A549 (cell line): ENCODE measurements at regions not wholly inside any gene's neighbourhood (a gene's known extent, or its start where the extent isn't known, plus 50 kb on each side); places are given as distances from the start of the nearest gene placed in this dataset.

ENCODE experiments used
- CEBPB ChIP-seq, 2 experiments: fragments of >200 bp in 1 of 2; sonication (Bioruptor Twin) in 1 of 2; formaldehyde crosslinking in 1 of 2; IDR thresholded peaks; 2 replicates each; pipeline ENCODE4 v1.6.1; 2012 to 2016
- CTCF ChIP-seq: fragments of >200 bp; sonication (Bioruptor Twin); formaldehyde crosslinking; IDR thresholded peaks from 3 replicates; pipeline ENCODE4 v1.5.1; 2016
- ELK1 ChIP-seq: fragments of 150-350 bp; IDR thresholded peaks from 2 replicates; pipeline ENCODE4 v1.6.1; 2014; ENCODE audit warnings: low read depth, mild to moderate bottlenecking, low read length
- ESRRA ChIP-seq: fragments of 150-350 bp; IDR thresholded peaks from 2 replicates; pipeline ENCODE4 v1.6.1; 2014; ENCODE audit warnings: mild to moderate bottlenecking, low read length, borderline replicate concordance
- JUN ChIP-seq, 2 experiments: fragments of >200 bp; sonication (Bioruptor Twin); formaldehyde crosslinking; IDR thresholded peaks; 2 replicates in 1 of 2; 3 replicates in 1 of 2; pipeline ENCODE4 v1.6.1; 2016 to 2017
- MAFK ChIP-seq: fragments of 450-650 bp; IDR thresholded peaks from 2 replicates; pipeline ENCODE4 v1.6.1; 2014; ENCODE audit not compliant: partially characterized antibody
- NR3C1 ChIP-seq: fragments of >200 bp; sonication (Bioruptor Twin); formaldehyde crosslinking; IDR thresholded peaks from 3 replicates; pipeline ENCODE4 v1.6.1; 2017
- POLR2A ChIP-seq: IDR thresholded peaks from 2 replicates; pipeline ENCODE4 v1.6.1; 2012; ENCODE audit warnings: mild to moderate bottlenecking, low read length
- POLR2AphosphoS2 ChIP-seq: conservative IDR thresholded peaks from 2 replicates; pipeline ENCODE4 v1.6.1; 2012; ENCODE audit warnings: low read length, improper control_type of control experiment, inconsistent platforms
- RARB ChIP-seq: fragments of 250-450 bp; sonication (Bioruptor Pico); IDR thresholded peaks from 2 replicates; pipeline ENCODE4 v1.8.0; 2021; ENCODE audit warnings: mild to moderate bottlenecking, moderate library complexity
- RFX5 ChIP-seq: fragments of 450-650 bp; IDR thresholded peaks from 2 replicates; pipeline ENCODE4 v1.7.1; 2014; ENCODE audit warnings: antibody characterized with exemption, mild to moderate bottlenecking, moderate library complexity
- SMC3 ChIP-seq: fragments of >200 bp; sonication (Bioruptor Twin); formaldehyde crosslinking; IDR thresholded peaks from 3 replicates; pipeline ENCODE4 v1.6.1; 2018; ENCODE audit warnings: inconsistent platforms
- SREBF2 ChIP-seq: fragments of 450-650 bp; IDR thresholded peaks from 2 replicates; pipeline ENCODE4 v1.6.1; 2014; ENCODE audit warnings: mild to moderate bottlenecking, moderate library complexity
- TF ChIP-seq, protein P1 (sequence below): fragments of >200 bp; sonication (Bioruptor Twin); formaldehyde crosslinking; IDR thresholded peaks from 3 replicates; pipeline ENCODE4 v1.6.1; 2016

DNA sequence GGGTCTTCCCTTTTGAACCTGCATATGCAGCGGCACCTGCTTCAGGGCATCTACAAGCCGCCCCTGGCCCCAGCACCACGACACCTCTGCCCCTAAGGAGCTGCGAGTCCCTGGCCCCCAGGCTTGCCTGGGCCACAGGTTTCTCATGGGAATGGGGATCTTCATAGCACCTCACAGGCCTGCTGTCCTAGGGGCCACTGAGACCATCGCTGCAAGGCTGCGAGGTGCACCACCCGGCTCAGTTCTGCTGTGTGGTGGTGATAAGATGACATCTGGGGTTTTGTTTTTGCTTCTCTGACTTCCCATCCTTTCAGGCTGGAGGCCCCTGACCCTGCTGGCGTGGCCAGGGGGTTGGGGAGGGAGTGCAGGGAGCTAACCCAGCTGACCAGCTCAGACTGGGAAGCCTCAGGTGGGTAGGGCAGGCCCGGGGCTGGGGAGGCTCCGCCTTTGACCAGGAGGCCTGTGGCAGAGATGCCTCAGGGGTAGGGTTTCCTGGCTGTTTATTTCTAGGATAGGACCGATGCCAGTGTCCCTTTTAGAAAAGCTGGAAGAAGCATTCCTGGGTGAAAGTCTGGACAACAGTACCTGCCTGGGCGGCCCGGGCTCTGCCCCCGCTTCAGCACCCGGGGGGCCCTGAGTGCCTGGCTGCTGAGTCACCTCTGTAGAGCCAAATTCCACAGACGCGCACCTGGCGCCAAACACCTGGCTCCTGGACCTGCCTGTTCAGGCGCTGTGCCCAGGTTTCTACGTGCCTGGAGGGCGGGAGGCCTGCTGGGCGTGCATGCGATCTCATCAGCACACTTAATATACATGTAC lies 264.7 kb downstream of the DLL1 start:
- TF ChIP-seq SMC3: no peak
- no peak for TF ChIP-seq CTCF
- TF ChIP-seq POLR2A: no peak
- no peak for TF ChIP-seq POLR2AphosphoS2
- TF ChIP-seq, protein P1, sequence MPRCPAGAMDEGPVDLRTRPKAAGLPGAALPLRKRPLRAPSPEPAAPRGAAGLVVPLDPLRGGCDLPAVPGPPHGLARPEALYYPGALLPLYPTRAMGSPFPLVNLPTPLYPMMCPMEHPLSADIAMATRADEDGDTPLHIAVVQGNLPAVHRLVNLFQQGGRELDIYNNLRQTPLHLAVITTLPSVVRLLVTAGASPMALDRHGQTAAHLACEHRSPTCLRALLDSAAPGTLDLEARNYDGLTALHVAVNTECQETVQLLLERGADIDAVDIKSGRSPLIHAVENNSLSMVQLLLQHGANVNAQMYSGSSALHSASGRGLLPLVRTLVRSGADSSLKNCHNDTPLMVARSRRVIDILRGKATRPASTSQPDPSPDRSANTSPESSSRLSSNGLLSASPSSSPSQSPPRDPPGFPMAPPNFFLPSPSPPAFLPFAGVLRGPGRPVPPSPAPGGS: no peak
- no peak for TF ChIP-seq MAFK
- TF ChIP-seq RFX5: no peak
- no peak for TF ChIP-seq RARB
- no peak for TF ChIP-seq ESRRA
- no peak for TF ChIP-seq NR3C1
- no peak for TF ChIP-seq JUN (IDR thresholded peaks at IDR 0.05)
- no peak for TF ChIP-seq SREBF2
- TF ChIP-seq CEBPB (IDR thresholded peaks at IDR 0.05): no peak
- TF ChIP-seq ELK1: no peak
